Smooth muscle cell (in vitro differentiated cells): ENCODE measurements at regions not wholly inside any gene's neighbourhood (a gene's known extent, or its start where the extent isn't known, plus 50 kb on each side); places are given as distances from the start of the nearest gene placed in this dataset.
"Not testable (repeated sequence)": the region's sequence is repeated elsewhere in the genome, so short reads cannot be mapped to it uniquely, and the experiment has no call there.

Experiments
- DNase-seq: peaks from one replicate; lab custom pipeline; 2025; ENCODE audit not compliant: unreplicated experiment; lab: John Stamatoyannopoulos, UW
- H2AFZ ChIP-seq: fragments of 200-600 bp; sonication (generic); 2 replicates; pipeline ENCODE4 v1.6.0; 2016; ENCODE audit warnings: antibody characterized with exemption, low read depth, mild to moderate bottlenecking
- H3F3A ChIP-seq: fragments of 200-600 bp; sonication (generic); 2 replicates; pipeline ENCODE4 v1.6.0; 2017; ENCODE audit warnings: antibody characterized with exemption, low read depth
- H3K27ac ChIP-seq: fragments of 200-600 bp; sonication (generic); 2 replicates; pipeline ENCODE4 v1.5.1; 2016; ENCODE audit warnings: low read depth, mild to moderate bottlenecking
- H3K27me3 ChIP-seq: fragments of 200-600 bp; sonication (generic); 2 replicates; pipeline ENCODE4 v1.6.1; 2016; ENCODE audit warnings: low read depth, mild to moderate bottlenecking
- H3K36me3 ChIP-seq: fragments of 200-600 bp; sonication (generic); 2 replicates; pipeline ENCODE4 v1.5.1; 2016; ENCODE audit warnings: low read depth
- H3K4me1 ChIP-seq: fragments of 200-600 bp; sonication (generic); 2 replicates; pipeline ENCODE4 v1.5.1; 2016; ENCODE audit warnings: low read depth
- H3K4me2 ChIP-seq: fragments of 200-600 bp; sonication (generic); 2 replicates; pipeline ENCODE4 v1.6.0; 2016; ENCODE audit warnings: mild to moderate bottlenecking
- H3K4me3 ChIP-seq: fragments of 200-600 bp; sonication (generic); 2 replicates; pipeline ENCODE4 v1.5.1; 2016; ENCODE audit warnings: mild to moderate bottlenecking
- H3K79me2 ChIP-seq: fragments of 200-600 bp; sonication (generic); 2 replicates; pipeline ENCODE4 v1.6.0; 2016; ENCODE audit warnings: low read depth, mild to moderate bottlenecking
- H3K9ac ChIP-seq: fragments of 200-600 bp; sonication (generic); 2 replicates; pipeline ENCODE4 v1.6.0; 2016; ENCODE audit warnings: low read depth
- H3K9me3 ChIP-seq: fragments of 200-600 bp; sonication (generic); replicated peaks from 2 replicates; pipeline ENCODE4 v1.5.1; 2016; ENCODE audit warnings: low read depth
- H4K20me1 ChIP-seq: fragments of 200-600 bp; sonication (generic); 2 replicates; pipeline ENCODE4 v1.6.0; 2016; ENCODE audit warnings: low read depth
- CTCF ChIP-seq: fragments of 200-600 bp; sonication (generic); IDR thresholded peaks from 2 replicates; pipeline ENCODE4 v1.5.1; 2017; ENCODE audit warnings: borderline replicate concordance, mild to moderate bottlenecking, antibody characterized with exemption; ENCODE audit not compliant: insufficient read depth, poor library complexity, severe bottlenecking
- WGBS: methylation state at CpG from one replicate; pipeline ENCODE4 v1.1.7; 2016; ENCODE audit warnings: low lambda C conversion rate; 5-methylcytosine and 5-hydroxymethylcytosine counted together

DNA sequence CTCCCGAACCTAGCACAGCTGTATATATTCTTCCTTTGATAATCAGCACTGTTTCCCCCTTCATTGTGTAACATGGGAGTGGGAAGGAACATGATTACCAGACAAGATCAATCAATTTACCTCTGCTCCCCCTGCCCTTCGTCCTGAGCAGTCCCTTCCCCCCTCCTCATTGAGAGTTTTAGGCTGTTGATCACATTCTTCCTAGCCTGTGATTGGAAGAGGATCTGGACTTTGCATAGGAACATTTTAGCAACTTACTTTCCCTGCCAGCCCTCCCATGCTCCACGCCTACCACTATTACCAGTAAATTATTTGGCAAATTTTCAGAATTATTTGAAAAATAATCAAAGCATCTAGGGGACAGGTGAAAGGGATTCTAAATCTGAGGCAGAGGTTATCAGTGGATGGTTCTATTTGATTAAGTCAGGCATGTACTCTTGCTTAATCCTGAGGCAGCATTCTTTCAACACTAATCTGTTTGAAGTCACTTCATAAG lies 62.7 kb upstream of the ABCD3 start:
- DNase-seq = no peak
- no peak overlapping the region for H2AFZ ChIP-seq

GRCh38 chr1:94351481-94351880 lies 66.7 kb upstream of the ABCD3 start:
- DNase-seq = no peak
- Histone ChIP-seq H3K79me2 (no peaks in the 10 kb centered on the region), H3K9me3 (no peaks in the 10 kb centered on the region), H2AFZ (no peak overlapping the region), H4K20me1 (no peaks in the 10 kb centered on the region), H3K4me3 (no peak overlapping the region), H3K27me3 (no peaks in the 10 kb centered on the region), H3K4me2 (no peak overlapping the region), H3K4me1 (no peaks in the 10 kb centered on the region), H3K36me3 (no peaks in the 10 kb centered on the region), H3K9ac (no peak overlapping the region), H3K27ac (no peak overlapping the region), H3F3A (no peaks in the 10 kb centered on the region)
- no peak for TF ChIP-seq CTCF
- 32% methylated on average over 2 of the region's 2 CpGs for WGBS

More for the DNA sequence above, 62.7 kb upstream of the ABCD3 start:
- Histone ChIP-seq H3K4me3 (no peak overlapping the region), H3K9ac (no peak overlapping the region), H3K27ac (no peak overlapping the region), H3K4me2 (no peak overlapping the region), H3K27me3 (no peaks in the 10 kb centered on the region), H3K4me1 (no peaks in the 10 kb centered on the region), H3K79me2 (no peaks in the 10 kb centered on the region), H3F3A (no peaks in the 10 kb centered on the region), H3K36me3 (no peaks in the 10 kb centered on the region), H4K20me1 (no peaks in the 10 kb centered on the region), H3K9me3 (no peaks in the 10 kb centered on the region)
- TF ChIP-seq CTCF = no peak
- 85% methylated on average over 3 of the region's 3 CpGs for WGBS

GRCh38 chr1:94350350-94350924 lies 67.8 kb upstream of the ABCD3 start:
- Histone ChIP-seq H3K4me2 (no peak overlapping the region), H3K4me3 (no peak overlapping the region), H3K27me3 (no peaks in the 10 kb centered on the region), H4K20me1 (no peaks in the 10 kb centered on the region), H3K9ac (no peak overlapping the region), H2AFZ (no peak overlapping the region), H3K79me2 (no peaks in the 10 kb centered on the region), H3K4me1 (no peaks in the 10 kb centered on the region), H3F3A (no peaks in the 10 kb centered on the region), H3K9me3 (no peaks in the 10 kb centered on the region), H3K36me3 (no peaks in the 10 kb centered on the region), H3K27ac (no peak overlapping the region)
- TF ChIP-seq CTCF = no peak
- no peak for DNase-seq
- 44% methylated on average over 1 of the region's 1 CpG for WGBS

DNA sequence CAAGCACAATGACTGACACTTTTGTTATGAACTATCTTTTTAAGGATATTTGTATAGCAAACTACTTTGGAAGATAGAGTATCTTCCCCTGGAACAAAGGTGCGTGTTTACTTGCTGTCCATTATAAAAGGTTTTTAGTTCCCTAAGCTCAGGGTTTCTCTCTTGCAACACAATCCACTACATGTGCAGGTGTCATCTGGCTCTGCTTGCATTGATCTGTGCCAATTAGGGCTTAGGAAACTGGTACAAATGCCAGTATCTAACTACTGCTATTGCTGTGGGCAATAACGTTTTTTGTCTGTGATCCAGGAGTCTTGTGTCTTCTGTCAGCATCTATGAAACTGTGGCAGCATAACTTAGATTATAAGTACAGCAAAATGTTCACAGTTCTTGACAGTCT lies 68.3 kb upstream of the ABCD3 start:
- no peak overlapping the region for H3K27ac ChIP-seq
- no peak for TF ChIP-seq CTCF

DNA sequence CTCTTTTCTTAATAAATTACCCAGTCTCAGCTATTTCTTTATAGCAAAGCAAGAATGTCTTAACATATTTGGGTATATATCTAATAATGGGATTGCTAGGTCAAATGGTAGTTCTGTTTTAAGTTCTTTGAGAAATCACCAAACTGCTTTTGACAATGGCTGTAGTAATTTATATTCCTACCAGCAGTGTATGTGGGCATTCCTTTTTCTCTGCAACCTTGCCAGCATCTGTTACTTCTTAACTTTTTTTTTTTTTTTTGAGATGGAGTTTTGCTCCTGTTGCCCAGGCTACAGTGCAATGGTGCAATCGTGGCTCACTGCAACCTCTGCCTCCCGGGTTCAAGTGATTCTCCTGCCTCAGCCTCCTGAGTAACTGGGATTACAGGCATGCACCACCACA lies 69.8 kb upstream of the ABCD3 start:
- not testable (repeated sequence) for H3K9me3 ChIP-seq, H3K79me2 ChIP-seq, H3K27ac ChIP-seq, H3K9ac ChIP-seq, H3K4me1 ChIP-seq, H3F3A ChIP-seq, H3K36me3 ChIP-seq, H3K4me3 ChIP-seq, H4K20me1 ChIP-seq, H3K27me3 ChIP-seq, H2AFZ ChIP-seq, DNase-seq, H3K4me2 ChIP-seq
- WGBS = 96% methylated on average over 2 of the region's 2 CpGs

More for the DNA sequence above, 68.3 kb upstream of the ABCD3 start:
- no peaks in the 10 kb centered on the region for H3K27me3 ChIP-seq
- H3K36me3 ChIP-seq = no peaks in the 10 kb centered on the region
- no peaks in the 10 kb centered on the region for H4K20me1 ChIP-seq
- H2AFZ ChIP-seq = no peak overlapping the region
- H3K79me2 ChIP-seq = no peaks in the 10 kb centered on the region
- no peak overlapping the region for H3K4me2 ChIP-seq
- no peaks in the 10 kb centered on the region for H3K4me1 ChIP-seq
- no peaks in the 10 kb centered on the region for H3F3A ChIP-seq
- no peak overlapping the region for H3K9ac ChIP-seq
- no peak for DNase-seq
- no peaks in the 10 kb centered on the region for H3K9me3 ChIP-seq
- WGBS = 85% methylated on average over 2 of the region's 2 CpGs
- no peak overlapping the region for H3K4me3 ChIP-seq
